T-helper 1 cell treated with Interleukin-12 subunit alpha and Interleukin-12 subunit beta and Interleukin-4 antibody, amounts not matched to agents 30 ng/mL and 1 ng/mL, for 36 hours (primary cell): ENCODE measurements at regions not wholly inside any gene's neighbourhood (a gene's known extent, or its start where the extent isn't known, plus 50 kb on each side); places are given as distances from the start of the nearest gene placed in this dataset.
"Not testable (repeated sequence)": the region's sequence is repeated elsewhere in the genome, so short reads cannot be mapped to it uniquely, and the experiment has no call there.

Experiments
- intact Hi-C: fragments of 100-400 bp; cut with micrococcal nuclease; formaldehyde crosslinking; loops from one replicate; pipeline ENCODE4 v1.15.1; 2024

DNA sequence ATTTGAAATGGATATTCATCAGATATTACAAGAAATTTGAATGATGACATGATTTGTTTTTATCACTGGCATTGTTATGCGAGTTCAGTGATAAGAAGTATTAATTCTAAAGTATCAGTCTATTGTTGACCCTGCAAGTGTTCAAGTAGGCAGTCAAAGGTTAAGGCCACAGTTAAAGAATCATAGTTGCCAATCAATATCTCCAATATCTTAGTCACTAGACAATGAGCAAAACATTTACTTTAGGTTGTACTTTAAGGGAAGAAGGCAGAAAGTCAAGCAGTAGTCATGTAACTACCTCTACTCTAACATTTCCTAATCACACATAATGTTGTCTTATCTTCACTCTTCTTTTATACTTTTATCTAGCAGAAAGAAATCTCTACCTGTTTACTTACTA is 709.8 kb downstream of the PCDH17 start:
- intact Hi-C loops = no loop called here

DNA sequence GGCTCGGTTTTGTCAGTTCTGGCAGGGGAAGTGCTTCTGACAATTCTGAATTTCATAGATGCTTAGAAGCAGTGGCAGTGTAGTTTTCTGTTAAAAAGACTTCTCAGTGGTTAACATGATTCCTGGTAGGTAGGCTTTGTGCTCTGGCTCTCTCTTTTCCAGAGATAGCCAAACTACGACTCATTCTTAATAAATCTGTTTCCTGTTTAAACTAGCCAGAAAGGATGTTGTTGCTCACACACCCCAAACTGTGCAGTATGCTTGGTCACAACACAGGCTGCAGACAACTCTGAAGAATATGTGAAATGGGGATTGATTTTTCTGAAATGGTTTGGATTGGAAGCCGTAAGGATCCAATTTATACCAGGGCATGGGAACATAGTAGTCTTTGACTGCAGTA is 711.5 kb downstream of the PCDH17 start:
- intact Hi-C loops = no loop called here

DNA sequence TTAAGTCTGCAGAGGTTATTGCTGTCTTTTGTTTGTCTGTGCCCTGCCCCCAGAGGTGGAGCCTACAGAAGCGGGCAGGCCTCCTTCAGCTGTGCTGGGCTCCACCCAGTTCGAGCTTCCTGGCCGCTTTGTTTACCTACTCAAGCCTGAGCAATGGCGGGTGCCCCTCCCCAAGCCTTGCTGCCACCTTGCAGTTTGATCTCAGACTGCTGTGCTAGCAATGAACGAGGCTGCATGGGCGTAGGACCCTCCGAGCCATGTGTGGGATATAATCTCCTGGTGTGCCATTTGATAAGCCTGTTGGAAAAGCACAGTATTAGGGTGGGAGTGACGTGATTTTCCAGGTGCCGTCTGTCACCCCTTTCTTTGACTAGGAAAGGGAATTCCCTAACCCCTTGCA is 720.6 kb downstream of the PCDH17 start:
- intact Hi-C loops = not testable (repeated sequence)

DNA sequence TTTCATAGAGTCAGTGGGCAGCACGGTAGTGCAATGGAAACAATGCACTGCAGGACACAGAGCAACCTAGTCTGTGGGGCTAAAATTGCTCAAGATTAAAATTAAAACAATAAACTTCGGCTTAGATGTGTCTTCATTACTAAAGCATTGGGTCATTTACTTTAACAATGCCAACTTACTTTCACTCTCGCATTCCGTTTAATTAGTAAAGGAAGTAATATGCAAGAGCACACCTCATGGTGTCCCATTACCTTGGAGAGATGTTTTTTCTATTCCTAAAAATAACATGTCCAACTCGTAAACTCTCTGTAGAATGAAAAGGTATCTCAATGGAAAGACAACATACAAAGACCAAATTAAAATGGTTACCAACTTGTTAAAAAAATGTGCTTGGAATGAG is 738.4 kb downstream of the PCDH17 start:
- intact Hi-C loops = no loop called here

DNA sequence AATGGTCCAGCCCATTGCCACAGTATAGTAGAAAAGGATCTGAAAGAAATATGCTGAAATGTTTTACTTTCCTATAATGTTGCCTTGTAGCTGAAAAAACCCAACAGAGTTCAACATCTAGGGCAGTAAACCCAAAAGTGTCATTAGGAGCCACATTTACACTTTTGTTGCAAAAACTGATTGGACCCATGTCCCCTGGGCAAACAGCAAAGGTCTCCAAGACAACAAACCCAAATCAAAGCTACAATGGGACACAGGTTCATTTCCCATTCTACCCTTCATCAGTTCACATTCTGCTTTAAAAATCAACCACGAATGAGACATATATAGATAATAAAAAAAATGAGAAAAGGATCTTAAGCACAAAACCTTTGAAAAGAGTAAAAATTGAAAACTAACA is 744.8 kb downstream of the PCDH17 start:
- intact Hi-C loops = no loop called here

DNA sequence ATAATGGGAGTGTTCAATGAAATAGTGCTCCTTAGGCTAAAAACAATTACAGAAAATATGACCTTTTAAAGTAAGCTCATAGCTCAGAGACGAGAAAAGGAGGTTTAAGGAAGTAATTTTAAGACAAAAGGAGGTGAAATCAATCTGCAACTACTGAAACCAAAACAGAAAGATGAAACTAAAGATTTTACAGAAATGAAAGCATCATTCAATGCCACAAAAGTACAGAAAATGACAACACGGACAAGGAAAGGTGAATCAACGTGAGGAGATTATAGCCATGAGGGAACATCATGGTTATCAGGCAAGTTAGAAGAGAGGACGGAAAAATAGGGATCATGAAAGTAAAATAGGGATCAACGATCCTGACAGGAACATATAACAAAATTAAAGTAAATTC is 745.2 kb downstream of the PCDH17 start:
- intact Hi-C loops = no loop called here

DNA sequence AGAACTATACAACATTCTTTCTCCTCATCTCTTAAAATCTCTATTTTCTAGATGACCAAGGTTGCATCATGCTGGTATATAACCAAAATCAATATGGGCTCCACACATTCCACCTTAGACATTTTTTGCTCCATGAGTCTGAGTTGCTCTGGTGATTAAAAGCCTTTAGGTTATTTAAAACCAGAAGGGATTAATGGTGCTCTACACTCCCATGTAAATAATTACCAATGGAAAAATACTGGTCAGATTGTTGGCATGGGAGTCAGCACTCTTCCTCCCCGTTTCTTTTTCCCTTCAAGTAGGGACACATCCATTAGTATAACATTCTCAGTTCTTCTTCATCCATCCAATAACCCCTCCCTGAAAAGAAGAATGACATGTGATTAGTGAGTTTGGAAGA is 747.7 kb downstream of the PCDH17 start:
- intact Hi-C loops = no loop called here

DNA sequence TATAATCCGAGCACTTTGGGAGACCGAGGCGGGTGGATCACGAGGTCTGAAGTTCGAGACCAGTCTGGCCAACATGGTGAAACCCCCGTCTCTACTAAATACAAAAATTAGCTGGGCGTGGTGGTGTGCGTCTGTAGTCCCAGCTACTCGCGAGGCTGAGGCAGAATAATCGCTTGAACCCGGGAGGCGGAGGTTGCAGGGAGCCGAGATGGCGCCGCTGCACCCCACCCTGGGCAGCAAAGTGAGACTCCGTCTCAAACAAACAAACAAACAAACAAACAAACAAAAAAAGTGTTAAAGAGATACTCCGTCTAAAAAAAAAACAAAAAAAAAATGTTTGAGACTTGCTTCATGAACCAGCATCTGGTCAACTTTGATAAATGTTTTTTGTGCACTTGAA is 753.8 kb downstream of the PCDH17 start:
- intact Hi-C loops = not testable (repeated sequence)

DNA sequence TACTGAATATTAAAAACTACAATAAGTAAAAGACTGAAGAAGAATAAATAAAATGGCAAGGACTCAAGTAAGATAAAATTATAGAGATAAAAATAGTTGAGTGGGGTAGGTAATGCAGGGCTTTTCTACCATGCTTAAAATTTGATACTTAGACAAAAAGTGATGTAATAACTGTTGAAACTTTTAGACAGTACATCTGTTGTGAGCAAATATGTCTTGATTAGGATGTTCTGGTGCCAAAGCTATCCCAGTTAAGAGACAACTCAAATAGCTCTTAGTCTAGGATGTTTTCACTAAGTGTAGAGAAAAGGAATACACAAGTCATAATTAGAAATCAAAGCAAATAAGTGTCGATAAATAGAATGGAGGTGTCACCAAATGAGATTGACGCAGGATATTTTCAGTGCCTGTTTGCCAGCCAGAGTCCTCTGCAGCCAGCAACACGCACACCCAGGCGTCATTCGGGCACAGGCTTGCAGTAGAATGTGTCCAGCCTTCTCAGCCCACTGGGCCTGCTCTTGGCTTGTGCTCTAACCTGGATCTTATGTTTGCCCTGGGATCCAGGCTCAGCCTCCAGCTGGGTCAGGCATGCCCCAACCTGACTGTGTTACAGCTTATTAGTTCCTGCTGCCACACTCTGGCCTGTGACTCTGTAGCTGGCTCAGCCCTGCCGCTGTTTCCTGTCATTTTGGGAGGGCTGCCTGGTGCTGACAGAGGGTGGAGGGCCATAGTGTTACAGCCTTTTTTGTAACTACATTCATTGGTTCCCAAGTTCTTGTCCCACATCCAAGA is 766.2 kb downstream of the PCDH17 start:
- intact Hi-C loops = no loop called here

DNA sequence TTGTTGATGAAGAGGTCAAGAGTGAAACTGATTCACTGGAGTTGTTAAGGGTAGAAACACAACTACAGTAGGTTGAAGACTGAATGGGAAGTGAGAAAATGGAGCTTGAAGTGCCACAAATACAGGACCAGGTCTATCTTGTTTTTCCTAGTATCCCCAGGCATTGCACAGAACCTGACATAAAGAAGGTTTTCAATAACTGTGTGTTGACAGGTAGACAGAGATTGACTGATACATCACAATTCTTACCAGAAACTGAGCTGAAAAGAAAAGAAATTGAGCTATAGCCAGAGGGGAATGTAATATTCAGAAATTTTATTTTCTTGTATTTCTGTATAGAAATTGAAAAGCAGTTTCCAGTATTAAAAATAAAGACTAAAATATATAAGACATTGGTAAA is 767.7 kb downstream of the PCDH17 start:
- intact Hi-C loops = no loop called here

DNA sequence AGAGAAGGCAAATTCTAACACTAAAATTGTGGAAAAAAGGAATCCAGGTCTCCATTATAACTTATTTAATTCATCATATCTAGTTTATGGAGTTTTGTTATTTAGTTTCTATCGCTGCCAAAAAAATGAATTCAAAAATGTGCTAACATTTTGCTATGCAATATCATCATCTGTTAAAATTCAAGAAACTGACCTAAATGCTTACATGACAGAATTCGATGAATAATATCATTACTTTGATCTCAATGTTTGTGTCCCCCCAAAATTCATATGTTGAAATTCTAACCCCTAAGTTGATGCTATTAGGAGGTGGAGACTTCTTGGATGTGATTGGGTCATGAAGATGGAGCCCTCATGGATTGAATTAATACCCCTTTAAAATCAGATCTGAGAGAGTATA is 775.0 kb downstream of the PCDH17 start:
- intact Hi-C loops = no loop called here

DNA sequence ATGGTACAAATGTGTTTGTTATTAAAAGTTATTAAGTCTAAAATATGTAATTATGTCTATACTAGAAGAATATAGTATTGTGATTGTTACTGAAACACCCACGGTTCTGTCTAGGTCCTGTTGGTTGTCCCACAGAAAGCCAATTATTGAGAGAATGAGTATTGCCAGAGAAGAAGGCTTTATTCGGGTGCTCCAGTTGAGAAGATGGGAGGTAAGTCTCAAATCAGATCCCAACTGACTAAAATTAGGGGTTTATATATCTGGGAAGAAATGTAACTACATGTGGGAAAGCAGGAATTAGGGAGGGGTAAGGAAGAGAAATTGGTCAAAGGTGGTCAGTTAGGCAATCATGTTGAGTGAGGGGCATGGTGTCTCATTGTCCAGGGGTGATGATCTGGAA is 798.4 kb downstream of the PCDH17 start:
- intact Hi-C loops = no loop called here

DNA sequence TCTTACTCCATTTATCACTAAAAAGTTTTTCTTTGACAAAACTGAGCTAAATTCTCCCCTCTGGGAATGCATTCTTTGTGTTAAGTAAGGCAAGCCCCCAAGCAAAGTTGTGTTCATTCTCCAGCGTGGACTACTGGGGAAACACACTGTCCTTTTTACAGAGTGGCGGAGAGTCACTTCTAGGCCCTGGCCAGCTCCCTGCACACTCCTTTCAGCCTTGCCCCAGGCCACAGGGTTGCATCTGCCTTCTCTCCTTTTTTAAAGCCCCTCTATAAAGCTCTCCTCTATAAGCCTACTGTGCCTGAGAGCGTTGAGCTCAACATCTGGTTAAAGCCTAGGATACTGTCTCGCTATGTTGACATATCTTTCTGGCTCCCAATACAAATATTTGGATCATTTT is 803.4 kb downstream of the PCDH17 start:
- intact Hi-C loops = no loop called here

DNA sequence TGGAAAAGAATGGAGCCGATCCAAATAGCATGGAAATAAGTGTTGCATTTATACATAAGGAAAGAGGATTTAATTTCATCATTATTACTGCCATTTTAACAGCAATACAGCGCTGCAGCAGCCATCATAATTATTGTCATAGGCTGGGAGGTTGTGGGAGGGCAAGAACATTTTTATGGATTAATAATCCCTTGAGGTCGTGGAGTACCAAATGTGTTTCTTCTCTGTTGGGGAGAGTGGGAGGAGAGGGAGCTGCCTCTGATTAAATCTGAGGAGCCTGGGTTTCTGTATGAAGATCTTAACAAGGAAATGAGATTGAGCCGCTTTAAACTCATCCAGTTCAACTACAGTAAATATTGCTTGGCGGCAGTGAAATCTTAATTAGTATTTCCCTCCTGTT is 805.9 kb downstream of the PCDH17 start:
- intact Hi-C loops = no loop called here

DNA sequence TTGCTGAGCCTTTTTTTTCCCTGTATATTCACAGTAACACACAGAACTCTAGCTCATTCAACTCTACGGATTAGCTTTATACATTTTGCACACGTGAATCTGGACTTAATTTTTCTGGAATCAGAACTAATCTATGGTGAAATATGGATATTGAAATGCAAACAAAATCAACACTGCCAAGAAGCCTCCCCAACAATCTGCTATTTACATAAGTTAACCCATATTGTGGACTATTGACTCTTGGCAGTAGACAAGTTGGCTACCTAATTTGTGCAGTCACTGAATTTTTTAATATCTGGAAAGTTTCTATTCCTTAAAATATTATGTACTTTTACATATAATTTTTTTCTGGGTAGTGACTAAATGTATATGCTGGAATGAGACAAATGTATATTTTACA is 815.4 kb downstream of the PCDH17 start:
- intact Hi-C loops = no loop called here

DNA sequence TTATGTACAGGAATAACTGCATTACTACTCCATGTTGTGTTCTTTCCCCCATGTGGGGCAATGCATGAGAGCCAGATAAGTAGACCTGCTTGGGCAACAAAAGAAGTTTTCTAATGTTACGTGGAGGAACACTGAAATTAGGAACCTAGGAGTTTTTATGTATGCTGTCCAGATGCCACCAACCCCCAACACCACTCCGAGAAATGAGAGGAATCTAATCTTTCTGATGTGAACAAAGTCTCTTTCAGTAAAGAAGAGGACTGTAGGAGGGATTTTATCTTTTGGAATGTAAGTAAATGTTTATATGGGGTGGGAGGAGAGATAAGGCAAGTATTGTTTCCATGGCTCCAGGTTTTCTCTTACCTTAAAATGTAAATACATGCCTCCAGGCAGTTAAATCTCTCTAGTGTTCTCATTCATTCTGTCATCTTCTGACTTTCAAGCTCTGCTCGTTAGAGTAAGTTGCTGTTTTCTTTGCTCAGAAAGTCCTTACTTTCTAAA is 820.6 kb downstream of the PCDH17 start:
- intact Hi-C loops = no loop called here

DNA sequence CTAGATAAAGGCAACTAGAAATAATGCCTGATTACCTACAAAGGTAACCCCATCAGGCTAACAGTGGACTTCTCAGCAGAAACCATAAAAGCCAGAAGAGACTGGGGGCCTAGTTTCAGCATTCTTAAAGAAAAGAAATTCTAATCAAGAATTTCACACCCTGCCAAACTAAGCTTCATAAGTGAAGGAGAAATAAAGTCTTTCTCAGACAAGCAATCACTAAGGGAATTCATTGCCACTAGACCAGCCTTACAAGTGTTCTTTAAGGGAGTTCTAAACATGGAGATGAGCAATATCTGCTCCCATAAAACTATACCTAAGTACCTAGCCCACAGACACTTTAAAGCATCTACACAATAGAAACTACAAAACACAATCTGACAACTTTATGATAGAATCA is 823.5 kb downstream of the PCDH17 start:
- intact Hi-C loops = no loop called here

DNA sequence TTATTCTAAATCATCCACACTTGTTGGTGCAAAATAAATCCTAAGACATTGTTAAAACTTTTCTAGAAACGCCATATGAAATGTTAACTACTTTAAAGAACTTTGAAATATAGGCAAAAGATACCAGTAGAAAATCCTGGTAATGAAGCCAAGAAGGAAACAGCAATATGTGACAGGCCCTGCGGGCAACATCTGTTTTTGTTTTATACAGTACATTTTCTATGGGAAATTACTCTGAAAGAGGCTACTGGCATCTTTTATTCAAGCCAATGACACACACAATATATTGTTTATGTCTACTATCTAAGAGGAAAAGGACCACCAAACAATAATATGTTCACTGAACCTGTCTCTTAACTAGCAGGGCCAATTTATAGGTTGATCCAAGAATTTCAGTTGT is 829.7 kb downstream of the PCDH17 start:
- intact Hi-C loops = no loop called here

DNA sequence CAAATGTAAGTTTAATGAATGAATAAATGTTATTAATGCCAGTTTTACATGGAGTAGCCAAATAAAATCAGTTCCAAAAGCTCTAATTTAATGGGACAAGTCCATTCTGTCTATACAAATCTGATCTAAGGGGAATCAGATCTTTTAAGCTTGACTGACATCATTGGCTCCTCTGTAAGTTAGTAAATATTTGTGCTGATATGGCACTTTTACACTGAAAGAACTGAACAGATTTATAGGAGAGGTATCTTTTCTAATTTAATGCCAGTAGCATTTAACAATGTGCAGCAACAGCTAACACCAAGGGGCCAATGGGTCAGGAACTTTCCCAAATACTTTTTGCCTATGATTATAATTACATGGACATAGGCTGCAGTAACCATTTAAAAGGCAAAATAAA is 832.3 kb downstream of the PCDH17 start:
- intact Hi-C loops = no loop called here

DNA sequence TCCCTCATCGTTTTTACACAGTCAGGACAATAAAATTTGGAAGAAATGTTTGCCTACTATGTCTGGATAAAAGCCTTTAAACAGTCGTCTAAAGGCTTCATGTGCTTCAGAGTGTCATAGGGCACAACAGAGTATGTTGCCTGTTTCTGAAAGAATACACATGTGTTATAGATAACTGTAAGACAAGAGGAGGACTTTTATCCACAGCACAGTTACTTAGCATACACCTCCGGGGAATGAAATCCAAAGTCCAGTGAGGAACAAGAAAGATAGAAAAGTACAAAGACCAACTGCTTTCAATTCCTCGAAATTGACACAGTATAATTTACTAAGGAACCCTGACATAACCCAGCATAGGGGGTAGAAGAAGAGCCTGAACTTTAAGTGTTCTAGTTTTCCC is 835.6 kb downstream of the PCDH17 start:
- intact Hi-C loops = no loop called here

DNA sequence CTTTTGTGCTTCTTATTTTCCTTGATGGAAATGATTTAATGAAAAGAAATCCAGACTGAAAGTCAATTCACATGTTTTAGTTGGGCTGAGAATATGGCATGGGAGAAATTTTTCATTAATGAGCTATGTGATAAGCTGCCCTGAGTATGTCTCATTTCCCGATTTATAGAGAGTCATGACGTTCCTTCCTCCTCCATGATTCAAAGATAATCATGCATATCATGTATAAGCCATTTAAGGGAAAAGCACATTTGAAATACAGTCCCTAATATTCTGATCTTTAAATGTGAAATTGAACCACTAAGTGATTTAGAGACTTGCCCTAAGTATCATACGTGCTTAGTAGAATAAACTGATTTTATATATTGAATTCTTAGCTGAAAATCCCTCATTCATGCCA is 840.9 kb downstream of the PCDH17 start:
- intact Hi-C loops = no loop called here

DNA sequence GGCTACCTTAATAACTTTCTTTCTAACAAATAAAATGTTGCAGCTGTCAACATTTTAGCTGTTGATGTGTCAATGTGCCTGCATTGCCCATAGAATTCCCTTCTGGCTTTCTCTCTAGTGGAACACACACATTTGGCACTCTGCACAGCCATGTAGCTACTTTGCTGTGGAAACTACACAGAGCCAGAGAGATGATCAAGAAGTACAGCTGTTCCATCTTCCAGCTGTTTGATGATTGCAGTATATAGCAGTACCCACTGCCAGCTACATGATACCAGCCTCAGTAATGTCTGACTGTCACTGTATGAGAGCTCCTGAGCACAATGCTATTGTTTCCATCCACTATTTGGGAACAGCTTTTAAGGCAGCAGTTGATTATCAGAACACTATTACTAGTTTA is 843.0 kb downstream of the PCDH17 start:
- intact Hi-C loops = no loop called here

DNA sequence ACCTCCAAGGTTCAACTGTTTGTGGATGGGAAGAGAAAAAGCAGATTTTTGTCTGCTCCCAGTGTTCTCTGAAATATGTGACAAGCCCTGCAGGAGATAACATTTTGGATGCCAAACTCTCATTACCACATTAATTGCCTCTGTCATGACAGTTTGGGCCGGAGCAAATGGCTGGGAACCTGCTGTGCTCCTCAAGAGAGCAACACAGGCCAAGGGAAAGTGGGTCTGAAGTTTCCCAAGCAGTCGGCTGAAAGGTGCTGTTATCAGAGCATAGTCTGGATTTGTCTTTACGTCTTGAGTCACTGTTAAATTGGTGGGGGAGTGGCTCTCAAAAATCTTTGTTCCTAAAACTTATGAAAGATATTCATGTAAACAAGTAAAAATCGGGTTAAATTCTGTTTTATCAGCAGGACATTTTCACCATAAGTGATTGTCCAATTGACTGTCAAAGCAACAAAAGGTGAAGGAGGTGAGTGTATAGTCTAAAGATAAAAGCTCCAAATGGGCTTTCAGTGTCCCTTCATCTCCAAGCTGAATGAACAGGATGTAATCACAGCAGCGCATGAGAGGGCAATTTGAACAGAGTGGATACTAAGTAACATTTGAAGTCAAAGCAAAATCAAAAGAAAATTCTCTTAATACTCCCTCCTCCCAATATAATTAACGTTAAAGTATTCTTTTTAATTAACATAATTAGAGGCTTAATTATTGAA is 844.8 kb downstream of the PCDH17 start:
- intact Hi-C loops = no loop called here
